ENCODE measurements at regions not wholly inside any gene's neighbourhood (a gene's known extent, or its start where the extent isn't known, plus 50 kb on each side); places are given as distances from the start of the nearest gene placed in this dataset.
"Not testable (repeated sequence)": the region's sequence is repeated elsewhere in the genome, so short reads cannot be mapped to it uniquely, and the experiment has no call there.

GRCh38 chr6:148021699-148022098 lies 320.9 kb upstream of the SASH1 start:
- Histone ChIP-seq H3K4me1 (ENCODE audit: control insufficient read depth, insufficient read depth, low read length) (no peaks in the 10 kb centered on the region), H3K9me3 (ENCODE audit: control insufficient read depth, insufficient read depth, low read length) (peaks cover 3% of the 10 kb centered on the region), H3K36me3 (ENCODE audit: control insufficient read depth, insufficient read depth, low read length) (no peaks in the 10 kb centered on the region), H3K27ac (ENCODE audit: low read length) (no peak overlapping the region), H3K4me3 (ENCODE audit: low read length) (no peak overlapping the region), H3K27me3 (ENCODE audit: control insufficient read depth, insufficient read depth, low read length) (no peaks in the 10 kb centered on the region)
- no peak overlapping the region for H3K4me3 Mint-ChIP-seq
- no peak for ATAC-seq
- intact Hi-C loops (cut with micrococcal nuclease), result no loop called here
- H3K4me1 Mint-ChIP-seq, result no peaks in the 10 kb centered on the region
- H3K36me3 Mint-ChIP-seq, result no peaks in the 10 kb centered on the region
- no peak for DNase-seq
- 68% methylated on average over 4 of the region's 5 CpGs for WGBS (ENCODE audit: insufficient coverage)
- H3K27me3 Mint-ChIP-seq (ENCODE audit: low read depth in 2 of 2), result no peaks in the 10 kb centered on the region
- H3K27ac Mint-ChIP-seq, result no peak overlapping the region
- TF ChIP-seq CTCF (IDR thresholded peaks at IDR 0.05), result no peak
- H3K9me3 Mint-ChIP-seq, result peaks cover 13 to 16% of the 10 kb centered on the region in 2 donors

- intact Hi-C loops (cut with micrococcal nuclease); ATAC-seq; H3K27me3 Mint-ChIP-seq (ENCODE audit: low read depth in 2 of 2); H3K27me3 ChIP-seq (ENCODE audit: control insufficient read depth, insufficient read depth, low read length); H3K4me3 ChIP-seq (ENCODE audit: low read length); H3K27ac ChIP-seq (ENCODE audit: low read length); H3K36me3 ChIP-seq (ENCODE audit: control insufficient read depth, insufficient read depth, low read length); H3K4me3 Mint-ChIP-seq; H3K36me3 Mint-ChIP-seq; H3K4me1 Mint-ChIP-seq; H3K9me3 ChIP-seq (ENCODE audit: control insufficient read depth, insufficient read depth, low read length); H3K4me1 ChIP-seq (ENCODE audit: control insufficient read depth, insufficient read depth, low read length); DNase-seq; H3K27ac Mint-ChIP-seq: not testable (repeated sequence)
- H3K9me3 Mint-ChIP-seq, result peaks cover 11 to 14% of the 10 kb centered on the region in 2 donors
- 97% methylated on average over 8 of the region's 8 CpGs for WGBS (ENCODE audit: insufficient coverage)
Observed at GRCh38 chr6:148022279-148022678, 320.4 kb upstream of the SASH1 start.

GRCh38 chr6:148027201-148027600 lies 315.4 kb upstream of the SASH1 start:
- Mint-ChIP-seq H3K9me3 (peaks cover 7 to 10% of the 10 kb centered on the region in 2 donors), H3K27ac (no peak overlapping the region), H3K4me3 (no peak overlapping the region), H3K4me1 (no peaks in the 10 kb centered on the region), H3K36me3 (no peaks in the 10 kb centered on the region), H3K27me3 (ENCODE audit: low read depth in 2 of 2) (no peaks in the 10 kb centered on the region)
- ATAC-seq (no peak), DNase-seq (no peak)
- H3K9me3 ChIP-seq (ENCODE audit: control insufficient read depth, insufficient read depth, low read length), result no peaks in the 10 kb centered on the region
- H3K4me1 ChIP-seq (ENCODE audit: control insufficient read depth, insufficient read depth, low read length), result no peaks in the 10 kb centered on the region
- intact Hi-C loops (cut with micrococcal nuclease), result no loop called here
- 71% methylated on average over 1 of the region's 1 CpG for WGBS (ENCODE audit: insufficient coverage)
- no peaks in the 10 kb centered on the region for H3K27me3 ChIP-seq (ENCODE audit: control insufficient read depth, insufficient read depth, low read length)
- no peak for TF ChIP-seq CTCF (IDR thresholded peaks at IDR 0.05)
- H3K36me3 ChIP-seq (ENCODE audit: control insufficient read depth, insufficient read depth, low read length), result no peaks in the 10 kb centered on the region
- no peak overlapping the region for H3K27ac ChIP-seq (ENCODE audit: low read length)
- H3K4me3 ChIP-seq (ENCODE audit: low read length), result no peak overlapping the region

GRCh38 chr6:148035806-148036390 lies 306.7 kb upstream of the SASH1 start:
- Histone ChIP-seq H3K27me3 (ENCODE audit: control insufficient read depth, insufficient read depth, low read length) (no peaks in the 10 kb centered on the region), H3K36me3 (ENCODE audit: control insufficient read depth, insufficient read depth, low read length) (no peaks in the 10 kb centered on the region), H3K4me3 (ENCODE audit: low read length) (no peak overlapping the region), H3K27ac (ENCODE audit: low read length) (no peak overlapping the region), H3K4me1 (ENCODE audit: control insufficient read depth, insufficient read depth, low read length) (no peaks in the 10 kb centered on the region), H3K9me3 (ENCODE audit: control insufficient read depth, insufficient read depth, low read length) (no peaks in the 10 kb centered on the region)
- Mint-ChIP-seq H3K4me3 (no peak overlapping the region), H3K27me3 (ENCODE audit: low read depth in 2 of 2) (no peaks in the 10 kb centered on the region), H3K36me3 (no peaks in the 10 kb centered on the region), H3K9me3 (peaks cover 0 to 6% of the 10 kb centered on the region in 2 donors), H3K4me1 (no peaks in the 10 kb centered on the region), H3K27ac (no peak overlapping the region)
- no peak for ATAC-seq
- intact Hi-C loops (cut with micrococcal nuclease), result no loop called here
- no peak for DNase-seq
- 90% methylated on average over 7 of the region's 7 CpGs for WGBS (ENCODE audit: insufficient coverage)
- TF ChIP-seq CTCF (IDR thresholded peaks at IDR 0.05), result no peak
